ENCODE measurements at regions not wholly inside any gene's neighbourhood (a gene's known extent, or its start where the extent isn't known, plus 50 kb on each side); places are given as distances from the start of the nearest gene placed in this dataset.
"Not testable (repeated sequence)": the region's sequence is repeated elsewhere in the genome, so short reads cannot be mapped to it uniquely, and the experiment has no call there.

GRCh38 chr6:27773542-27774263, 138.5 kb downstream of the OR2B2 start:
- not testable (repeated sequence) for DNase-seq (ENCODE audit: low read depth in 2 of 2)

GRCh38 chr6:27772261-27773001, 139.8 kb downstream of the OR2B2 start:
- peak; percentile 37 to 81 for DNase-seq (ENCODE audit: low read depth in 2 of 2)

GRCh38 chr6:27771235-27771634, 141.0 kb downstream of the OR2B2 start:
- no peak for DNase-seq (ENCODE audit: low read depth in 2 of 2)

- DNase-seq (ENCODE audit: low read depth in 2 of 2): no peak
Measured at GRCh38 chr6:27770724-27771123, 141.5 kb downstream of the OR2B2 start.

GRCh38 chr6:27768556-27768955, 143.6 kb downstream of the OR2B2 start:
- no peak for DNase-seq (ENCODE audit: low read depth in 2 of 2)

GRCh38 chr6:27767851-27768250, 144.3 kb downstream of the OR2B2 start:
- no peak for DNase-seq (ENCODE audit: low read depth in 2 of 2)

- DNase-seq (ENCODE audit: low read depth in 2 of 2): no peak
Measured at GRCh38 chr6:27766405-27766804, 145.8 kb downstream of the OR2B2 start.

- DNase-seq (ENCODE audit: low read depth in 2 of 2): no peak
Measured at GRCh38 chr6:27765028-27765590, 147.1 kb downstream of the OR2B2 start.

- no peak for DNase-seq (ENCODE audit: low read depth in 2 of 2)
Measured at GRCh38 chr6:27761391-27761790, 150.8 kb downstream of the OR2B2 start.

GRCh38 chr6:27760464-27760863, 151.7 kb downstream of the OR2B2 start:
- DNase-seq (ENCODE audit: low read depth in 2 of 2): no peak

- no peak for DNase-seq (ENCODE audit: low read depth in 2 of 2)
Measured at GRCh38 chr6:27759930-27760329, 152.3 kb downstream of the OR2B2 start.

GRCh38 chr6:27758491-27758890, 153.7 kb downstream of the OR2B2 start:
- no peak for DNase-seq (ENCODE audit: low read depth in 2 of 2)

GRCh38 chr6:27757307-27757706, 154.9 kb downstream of the OR2B2 start:
- DNase-seq (ENCODE audit: low read depth in 2 of 2): no peak

GRCh38 chr6:27755768-27756167, 156.4 kb downstream of the OR2B2 start:
- DNase-seq (ENCODE audit: low read depth in 2 of 2): no peak

- DNase-seq (ENCODE audit: low read depth in 2 of 2): no peak
Measured at GRCh38 chr6:27754408-27754782, 157.8 kb downstream of the OR2B2 start.

GRCh38 chr6:27753668-27754407, 158.4 kb downstream of the OR2B2 start:
- DNase-seq (ENCODE audit: low read depth in 2 of 2): peak; percentile 28 to 49

- DNase-seq (ENCODE audit: low read depth in 2 of 2): peak; percentile 69 to 81
Measured at GRCh38 chr6:27752038-27752885, 159.9 kb downstream of the OR2B2 start.

- DNase-seq (ENCODE audit: low read depth in 2 of 2): no peak
Measured at GRCh38 chr6:27748661-27749060, 163.5 kb downstream of the OR2B2 start.

- no peak for DNase-seq (ENCODE audit: low read depth in 2 of 2)
Measured at GRCh38 chr6:27747637-27748036, 164.6 kb downstream of the OR2B2 start.

- DNase-seq (ENCODE audit: low read depth in 2 of 2): not testable (repeated sequence)
Measured at GRCh38 chr6:27746860-27747259, 165.3 kb downstream of the OR2B2 start.

- DNase-seq (ENCODE audit: low read depth in 2 of 2): no peak
Measured at GRCh38 chr6:27743787-27744186, 168.4 kb downstream of the OR2B2 start.

Data from dermis microvascular lymphatic vessel endothelial cell (primary cell).